Stimulated activated CD8-positive, alpha-beta memory T cell treated with anti-CD3 and anti-CD28 coated beads, Interleukin-4, amount 100 ng/mL, for 24 hours (primary cell): ENCODE measurements at regions not wholly inside any gene's neighbourhood (a gene's known extent, or its start where the extent isn't known, plus 50 kb on each side); places are given as distances from the start of the nearest gene placed in this dataset.

Experiments
- DNase-seq: peaks from one replicate; pipeline ENCODE4 v3.0.0-alpha.2; 2020; ENCODE audit warnings: low read depth

- DNase-seq, result no peak
Measured at GRCh38 chr19:32251634-32252332, 93.6 kb upstream of the ZNF507 start.

GRCh38 chr19:32252333-32252669 lies 93.1 kb upstream of the ZNF507 start:
- DNase-seq, result no peak

DNA sequence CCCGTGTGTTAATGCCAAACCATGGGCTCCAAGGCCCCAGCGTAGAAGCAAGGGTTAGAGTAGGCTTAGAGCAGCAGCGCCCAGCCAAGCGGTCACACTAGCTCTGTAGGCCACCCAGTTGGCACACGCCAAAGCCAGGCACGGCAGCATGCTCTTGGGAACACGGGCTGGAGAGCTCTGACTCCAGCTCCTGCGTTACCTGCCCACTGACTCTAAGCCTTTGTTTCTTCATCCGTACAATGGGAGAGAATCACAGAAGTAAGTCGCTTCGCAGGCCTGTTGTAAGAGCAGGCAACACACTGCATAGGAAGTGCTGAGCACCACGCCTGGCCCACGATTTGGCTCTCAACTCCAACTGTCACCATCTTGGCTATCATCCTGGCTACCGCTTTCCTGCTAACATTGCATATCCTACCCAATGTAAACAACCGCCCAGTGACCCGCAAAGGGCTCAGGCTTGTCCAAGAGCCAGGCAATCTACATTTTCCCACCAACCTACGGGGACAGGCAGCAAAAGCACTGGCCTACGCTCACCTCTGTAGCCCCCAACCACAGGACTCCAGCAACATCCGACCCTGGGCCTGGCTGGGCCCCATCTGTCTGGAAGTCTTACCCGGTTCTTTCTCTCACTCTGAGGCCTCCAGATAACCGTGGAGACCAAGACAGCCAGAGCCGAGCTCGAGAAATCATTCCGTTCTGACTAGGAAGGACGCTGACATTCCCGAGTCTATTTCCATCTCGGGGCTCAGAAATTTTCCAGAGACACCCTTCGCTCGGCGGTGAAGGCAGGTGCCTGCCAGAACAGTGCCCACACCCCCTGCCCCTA lies 91.5 kb upstream of the ZNF507 start:
- DNase-seq, result no peak

- DNase-seq, result no peak
Measured at GRCh38 chr19:32254509-32254890, 90.9 kb upstream of the ZNF507 start.

DNA sequence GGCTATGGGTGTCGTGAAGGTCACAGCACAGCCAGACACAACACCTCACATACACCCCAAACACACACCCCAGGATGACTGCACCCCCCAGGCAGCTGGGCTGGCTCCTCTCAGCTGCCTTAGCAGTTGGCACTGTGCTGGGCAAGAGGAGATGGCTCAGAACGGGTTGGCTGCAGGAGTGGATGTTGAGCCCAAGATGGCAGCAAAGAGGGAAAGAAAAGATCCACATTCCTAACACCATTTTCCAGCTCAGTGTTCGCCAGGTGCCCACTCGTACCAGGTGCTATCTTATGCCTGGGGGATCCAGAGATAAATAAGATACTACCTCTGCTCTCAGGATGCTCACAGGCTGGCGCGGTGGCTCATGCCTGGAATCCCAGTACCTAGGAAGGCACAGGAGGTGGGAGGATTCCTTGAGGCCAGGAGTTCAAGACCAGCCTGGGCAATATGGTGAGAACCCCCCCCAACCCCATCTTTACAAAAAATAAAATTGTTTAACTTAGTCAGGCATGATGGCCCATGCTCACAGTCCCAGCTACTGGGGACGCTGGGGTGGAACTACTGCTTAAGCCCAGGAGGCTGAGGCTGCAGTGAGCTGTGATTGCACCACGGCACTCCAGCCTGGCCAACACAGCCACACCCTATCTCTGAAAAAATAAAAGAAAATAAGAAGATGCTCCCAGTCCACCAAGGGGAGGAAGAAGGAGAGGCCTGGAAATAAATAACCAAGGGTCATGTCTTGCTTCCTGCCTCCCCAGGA lies 89.7 kb upstream of the ZNF507 start:
- no peak for DNase-seq

GRCh38 chr19:32256341-32256975 lies 89.0 kb upstream of the ZNF507 start:
- no peak for DNase-seq

DNA sequence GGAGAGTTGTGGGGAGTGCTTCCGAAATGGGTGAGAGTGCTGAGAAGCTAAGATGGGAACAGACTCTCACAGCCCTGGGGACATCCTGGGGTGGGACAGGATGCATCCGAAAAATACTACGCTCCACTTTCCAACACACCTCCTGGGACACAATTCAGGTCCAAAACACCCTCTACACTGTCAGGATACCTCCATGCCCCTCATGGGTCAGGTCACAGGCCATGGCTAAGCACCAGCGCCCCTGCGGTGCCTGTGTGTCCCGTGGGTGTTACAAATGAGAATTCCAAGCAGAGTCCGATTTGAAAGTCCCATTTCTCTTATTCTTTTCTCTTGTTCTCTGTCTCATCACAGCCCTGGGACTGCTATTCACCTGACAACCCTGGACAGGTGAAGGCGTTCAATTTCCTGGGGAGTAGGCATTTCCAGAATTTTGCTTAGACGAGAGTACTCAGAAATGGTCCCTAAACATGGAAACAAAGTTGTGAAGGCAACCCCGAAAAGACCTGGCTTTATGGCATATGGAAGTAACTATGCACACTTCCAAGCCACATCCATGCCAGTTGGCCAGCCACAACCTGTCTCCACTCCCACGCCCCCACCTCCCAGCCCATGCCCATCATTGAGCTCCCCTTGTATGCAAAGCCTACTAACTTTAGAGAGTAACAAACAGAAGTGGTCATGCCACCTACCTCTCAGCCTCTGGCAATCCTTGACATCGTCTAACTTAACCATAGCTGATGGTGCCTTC lies 87.9 kb upstream of the ZNF507 start:
- no peak for DNase-seq

DNA sequence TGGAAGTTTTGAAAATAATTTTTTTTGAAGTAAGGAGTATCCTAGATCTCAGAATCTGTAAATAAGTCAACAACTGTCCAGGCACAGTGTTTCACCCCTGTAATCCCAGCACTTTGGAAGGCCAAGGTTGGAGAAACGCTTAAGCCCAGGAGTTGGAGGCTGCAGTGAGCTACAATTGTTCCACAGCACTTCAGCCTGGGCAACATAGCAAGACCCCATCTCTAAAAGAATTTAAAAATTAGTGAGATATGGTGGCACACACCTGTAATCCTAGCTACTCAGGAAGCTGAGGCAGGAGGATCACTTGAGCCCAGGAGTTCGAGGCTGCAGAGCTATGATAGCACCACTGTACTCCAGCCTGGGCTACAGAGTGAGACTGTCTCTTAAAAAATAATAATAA lies 87.2 kb upstream of the ZNF507 start:
- no peak for DNase-seq

DNA sequence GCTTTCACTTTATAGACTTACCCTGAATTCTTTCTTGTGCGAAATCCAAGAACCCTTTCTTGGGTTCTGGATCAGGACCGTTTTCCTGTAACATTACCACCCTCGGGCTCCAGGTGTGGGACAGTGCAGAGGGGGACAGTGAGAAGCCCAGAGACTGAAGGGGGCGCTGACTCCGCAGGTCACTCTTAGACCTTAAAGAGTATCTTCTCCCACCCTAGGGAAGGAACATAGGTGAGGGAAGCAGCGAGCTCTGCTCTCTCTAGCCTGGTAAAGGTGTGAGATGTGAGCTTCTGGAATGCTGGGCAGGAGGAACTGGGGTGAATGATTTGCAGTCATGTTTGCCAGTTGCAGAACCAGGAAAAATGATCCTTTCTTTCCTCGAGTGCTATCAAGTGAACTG lies 80.8 kb upstream of the ZNF507 start:
- DNase-seq, result no peak

DNA sequence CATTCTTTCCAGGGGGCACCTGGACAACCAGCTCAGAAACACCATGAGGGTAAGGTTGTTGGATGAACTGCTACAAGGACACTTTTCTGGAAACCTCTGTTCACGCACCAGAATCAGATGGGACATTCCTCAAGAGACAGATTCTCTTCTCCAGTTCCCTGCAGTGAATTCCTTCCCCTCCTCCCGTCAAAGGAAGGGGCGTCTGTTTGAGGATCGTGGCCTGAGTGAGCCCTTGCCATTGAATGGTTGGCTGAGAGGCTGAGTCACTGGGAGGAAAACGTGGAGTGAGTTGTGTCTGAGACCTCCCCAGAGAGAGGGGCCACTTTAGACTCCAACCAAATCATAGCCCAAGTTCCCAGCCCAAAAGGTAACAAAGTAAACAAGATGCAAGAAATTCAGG lies 79.4 kb upstream of the ZNF507 start:
- DNase-seq, result no peak

DNA sequence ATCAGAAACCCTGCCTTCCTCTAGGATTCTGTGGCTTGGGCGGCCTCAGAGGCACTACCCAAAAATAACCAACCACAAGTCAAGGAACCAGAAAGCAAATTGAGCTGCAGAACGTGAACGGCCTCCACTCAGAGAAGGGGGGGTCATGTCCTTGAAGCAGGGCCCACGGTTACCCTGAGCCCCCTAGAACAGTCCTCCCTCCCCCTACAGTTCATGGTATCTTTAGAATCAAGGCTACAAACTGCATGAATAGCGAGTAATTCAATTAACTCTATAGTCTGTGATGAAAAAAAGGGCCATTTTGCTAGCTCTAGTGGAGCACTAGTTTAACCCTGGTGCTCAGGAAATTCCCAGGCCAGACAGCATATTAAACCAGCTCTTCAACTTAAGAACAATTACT lies 79.0 kb upstream of the ZNF507 start:
- DNase-seq, result no peak

GRCh38 chr19:32268381-32268780 lies 77.0 kb upstream of the ZNF507 start:
- DNase-seq, result no peak

- DNase-seq, result no peak
Measured at GRCh38 chr19:32269831-32270230, 75.6 kb upstream of the ZNF507 start.

GRCh38 chr19:32273483-32273882 lies 71.9 kb upstream of the ZNF507 start:
- DNase-seq, result no peak

DNA sequence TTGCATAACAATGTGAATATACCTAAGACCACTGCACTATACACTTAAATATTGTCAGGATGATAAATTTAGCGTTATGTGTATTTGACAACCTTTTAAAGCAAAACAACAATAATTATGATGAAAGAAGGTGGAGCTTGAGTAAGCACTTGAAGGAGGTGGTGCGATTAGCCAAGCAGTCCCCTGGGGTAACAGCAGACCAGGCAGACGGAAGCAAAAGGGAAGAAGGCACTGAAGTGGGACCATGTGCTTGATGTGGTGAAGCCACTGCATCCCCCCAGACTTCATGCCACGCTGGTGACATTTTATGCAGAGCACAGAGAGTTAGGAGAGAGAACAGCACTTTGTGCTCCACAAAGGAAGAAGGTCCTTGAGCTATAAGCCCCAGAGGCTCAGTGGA lies 58.3 kb upstream of the ZNF507 start:
- no peak for DNase-seq

- no peak for DNase-seq
Measured at GRCh38 chr19:32287811-32288227, 57.6 kb upstream of the ZNF507 start.

- no peak for DNase-seq
Measured at GRCh38 chr19:32289566-32290210, 55.7 kb upstream of the ZNF507 start.

GRCh38 chr19:32291876-32292275 lies 53.5 kb upstream of the ZNF507 start:
- DNase-seq, result no peak

DNA sequence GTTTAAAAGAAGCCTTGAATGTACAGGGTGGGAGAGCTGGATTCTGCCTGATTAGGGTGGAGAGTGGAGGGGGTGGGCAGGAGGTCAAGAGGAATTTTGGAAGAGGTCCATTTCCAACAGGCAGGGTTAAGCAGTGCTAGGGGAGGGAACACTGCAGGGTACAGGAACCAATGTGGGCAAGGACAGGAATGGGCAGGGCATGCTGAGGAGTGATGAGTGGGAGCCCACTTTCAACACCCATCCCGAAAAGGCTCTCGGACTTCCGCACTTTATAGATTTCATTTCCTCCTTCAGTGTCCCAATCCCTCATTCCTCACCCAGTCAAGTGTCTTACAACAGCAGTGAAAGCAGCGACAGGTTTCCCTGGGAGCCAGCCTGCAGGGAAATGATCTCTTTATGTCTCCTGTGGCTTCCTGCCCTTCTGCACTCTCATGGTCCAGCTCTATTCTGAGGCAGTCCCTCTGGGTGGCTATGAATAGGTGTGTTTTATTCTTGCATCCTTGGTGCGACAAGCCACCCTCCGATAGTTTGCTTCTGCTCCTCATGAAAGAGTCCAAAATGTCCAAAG lies 50.5 kb upstream of the ZNF507 start:
- no peak for DNase-seq
